ENCODE measurements at regions not wholly inside any gene's neighbourhood (a gene's known extent, or its start where the extent isn't known, plus 50 kb on each side); places are given as distances from the start of the nearest gene placed in this dataset.

- TF ChIP-seq CTCF (IDR thresholded peaks at IDR 0.05), result no peak
- no peak for TF ChIP-seq POLR2A (IDR thresholded peaks at IDR 0.05)
- TF ChIP-seq POLR2AphosphoS5 (IDR thresholded peaks at IDR 0.05; ENCODE audit: insufficient read depth in 1 of 2, low read depth in 1 of 2), result no peak
These were observed 123.7 kb downstream of the CASP12 start for GRCh38 chr11:104774578-104774977.
